HUES64 (cell line): ENCODE measurements at regions not wholly inside any gene's neighbourhood (a gene's known extent, or its start where the extent isn't known, plus 50 kb on each side); places are given as distances from the start of the nearest gene placed in this dataset.
"Not testable (repeated sequence)": the region's sequence is repeated elsewhere in the genome, so short reads cannot be mapped to it uniquely, and the experiment has no call there.

Experiments
- H3K27ac ChIP-seq: 2 replicates; pipeline ENCODE4 v1.7.0; 2013; ENCODE audit warnings: low read depth, low read length, inconsistent platforms
- H3K27me3 ChIP-seq: 2 replicates; pipeline ENCODE4 v1.6.1; 2013; ENCODE audit warnings: mild to moderate bottlenecking, low read length; ENCODE audit not compliant: insufficient read depth
- H3K36me3 ChIP-seq: 2 replicates; pipeline ENCODE4 v1.6.1; 2013; ENCODE audit warnings: mild to moderate bottlenecking, low read length; ENCODE audit not compliant: insufficient read depth
- H3K4me1 ChIP-seq: 2 replicates; pipeline ENCODE4 v1.6.1; 2013; ENCODE audit warnings: mild to moderate bottlenecking, low read length, moderate library complexity; ENCODE audit not compliant: insufficient read depth
- H3K4me3 ChIP-seq: 2 replicates; pipeline ENCODE4 v1.5.1; 2013; ENCODE audit warnings: mild to moderate bottlenecking, low read length, moderate library complexity
- H3K9ac ChIP-seq: 2 replicates; pipeline ENCODE4 v1.6.1; 2013; ENCODE audit warnings: mild to moderate bottlenecking, low read depth, low read length
- H3K9me3 ChIP-seq: 2 replicates; pipeline ENCODE4 v1.6.1; 2013; ENCODE audit warnings: low read depth, low read length; ENCODE audit not compliant: insufficient read depth
- WGBS: fragments of 150-250, 120-280 bp; methylation state at CpG from one replicate; pipeline ENCODE4 v1.1.7; 2013; ENCODE audit warnings: missing lambda C conversion rate; 5-methylcytosine and 5-hydroxymethylcytosine counted together

DNA sequence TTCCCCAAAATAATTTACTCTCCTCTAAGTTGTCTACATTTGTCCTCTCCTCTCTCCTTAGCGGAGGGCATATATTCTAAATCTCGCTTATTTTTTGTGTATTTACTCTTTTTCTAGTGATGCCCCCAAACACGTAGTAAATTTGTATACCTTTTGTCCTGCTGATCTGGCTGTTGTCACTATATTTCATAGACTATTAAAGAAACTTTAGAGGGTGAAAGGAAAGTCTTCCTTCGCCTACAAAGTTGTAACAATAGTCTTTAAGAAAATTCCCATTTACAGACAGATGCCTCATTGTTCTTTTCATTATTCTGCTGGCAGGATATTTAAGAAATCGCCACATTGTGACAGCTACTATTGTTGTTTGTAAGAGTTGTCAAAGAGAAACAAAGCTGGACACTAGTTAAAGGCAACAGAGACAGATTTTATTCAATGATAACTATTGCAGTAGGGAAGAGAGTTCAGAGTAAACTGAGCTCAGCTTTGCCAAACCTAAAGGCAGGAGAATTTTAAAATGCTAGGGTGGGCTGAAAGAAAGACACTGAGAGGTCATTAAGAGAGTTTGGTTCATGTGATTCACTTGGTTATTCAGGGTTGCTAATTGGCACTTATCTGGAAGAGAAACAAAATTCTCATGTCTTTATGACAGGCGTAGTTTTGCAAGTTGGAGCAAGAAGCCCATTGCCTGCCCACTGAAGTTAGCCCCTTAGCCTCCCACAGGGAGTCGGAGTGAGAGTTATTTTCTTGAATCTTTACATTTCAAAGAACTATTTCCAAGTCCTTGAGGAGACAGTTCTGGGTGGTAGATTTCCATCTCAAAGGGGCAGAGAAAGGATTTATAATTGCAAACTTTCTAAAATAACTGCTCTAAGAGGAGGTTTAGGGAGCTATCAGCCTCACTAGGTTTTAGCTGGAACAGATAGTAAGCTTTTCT, 1272.5 kb upstream of the SEL1L start:
- Histone ChIP-seq H3K9ac (no peak overlapping the region), H3K4me1 (peaks cover 19% of the 10 kb centered on the region), H3K9me3 (peaks cover 11% of the 10 kb centered on the region), H3K36me3 (no peaks in the 10 kb centered on the region), H3K27ac (no peak overlapping the region), H3K4me3 (no peak overlapping the region), H3K27me3 (peaks cover 32% of the 10 kb centered on the region)
- 72% methylated on average over 5 of the region's 7 CpGs for WGBS

DNA sequence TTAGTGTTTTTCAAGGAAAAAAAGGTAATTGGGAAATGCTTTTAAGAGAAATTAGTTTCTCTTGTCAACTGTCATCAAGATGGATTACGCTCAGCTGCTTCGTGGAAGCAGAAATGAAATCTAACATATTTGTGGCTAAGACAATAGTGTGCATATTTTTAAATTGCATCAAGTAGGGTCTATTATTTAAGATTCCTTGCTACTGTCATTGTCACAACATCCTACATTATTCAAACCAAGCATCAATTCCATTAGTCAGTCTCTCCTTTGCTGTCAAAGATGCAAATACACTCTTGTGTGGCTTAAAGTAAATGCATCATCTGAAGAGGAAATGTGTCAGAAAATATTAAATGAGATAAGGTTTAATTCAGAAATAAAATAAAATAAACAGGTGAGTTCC, 1277.6 kb upstream of the SEL1L start:
- no peaks in the 10 kb centered on the region for H3K9me3 ChIP-seq
- no peak overlapping the region for H3K9ac ChIP-seq
- peaks cover 9% of the 10 kb centered on the region for H3K4me1 ChIP-seq
- peaks cover 15% of the 10 kb centered on the region; the same call in 1 of the 2 replicates for H3K27me3 ChIP-seq
- H3K36me3 ChIP-seq: no peaks in the 10 kb centered on the region
- no peak overlapping the region for H3K27ac ChIP-seq
- H3K4me3 ChIP-seq: no peak overlapping the region
- WGBS: 95% methylated on average over 2 of the region's 2 CpGs

- H3K4me1 ChIP-seq, H3K27me3 ChIP-seq: not testable (repeated sequence)
- WGBS: 96% methylated on average over 28 of the region's 28 CpGs
These were observed 1280.7 kb upstream of the SEL1L start for GRCh38 chr14:82814339-82814738.

DNA sequence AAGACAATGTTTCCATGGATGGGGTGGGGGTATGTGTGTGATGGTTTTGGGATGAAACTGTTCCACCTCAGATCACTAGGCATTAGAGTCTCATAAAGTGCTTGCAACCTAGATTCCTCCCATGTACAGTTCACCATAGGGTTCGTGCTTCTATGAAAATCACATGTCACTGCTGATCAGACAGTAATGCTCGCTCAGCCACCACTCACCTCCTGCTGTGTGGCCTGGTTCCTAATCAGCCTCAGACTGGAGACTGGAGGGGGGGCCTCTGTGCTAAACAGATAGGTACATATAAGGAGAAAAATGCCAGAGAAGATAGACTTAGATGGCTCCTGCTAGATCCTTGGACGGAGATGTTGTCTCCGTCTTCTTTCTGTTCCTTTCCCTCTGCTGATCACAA, 1296.9 kb upstream of the SEL1L start:
- Histone ChIP-seq H3K4me3 (no peak overlapping the region), H3K27me3 (no peaks in the 10 kb centered on the region), H3K9me3 (no peaks in the 10 kb centered on the region), H3K4me1 (no peaks in the 10 kb centered on the region; the same call in 1 of the 2 replicates), H3K9ac (no peak overlapping the region), H3K27ac (no peak overlapping the region), H3K36me3 (no peaks in the 10 kb centered on the region)
- 90% methylated on average over 2 of the region's 4 CpGs for WGBS

More at GRCh38 chr14:82814339-82814738, 1280.7 kb upstream of the SEL1L start:
- not testable (repeated sequence) for H3K27ac ChIP-seq, H3K9me3 ChIP-seq, H3K4me3 ChIP-seq, H3K9ac ChIP-seq, H3K36me3 ChIP-seq

GRCh38 chr14:82836256-82836950, 1302.8 kb upstream of the SEL1L start:
- Histone ChIP-seq H3K4me1 (no peaks in the 10 kb centered on the region), H3K9me3 (no peaks in the 10 kb centered on the region), H3K27ac (no peak overlapping the region), H3K36me3 (no peaks in the 10 kb centered on the region), H3K27me3 (no peaks in the 10 kb centered on the region), H3K4me3 (no peak overlapping the region), H3K9ac (no peak overlapping the region)
- 95% methylated on average over 2 of the region's 5 CpGs for WGBS

DNA sequence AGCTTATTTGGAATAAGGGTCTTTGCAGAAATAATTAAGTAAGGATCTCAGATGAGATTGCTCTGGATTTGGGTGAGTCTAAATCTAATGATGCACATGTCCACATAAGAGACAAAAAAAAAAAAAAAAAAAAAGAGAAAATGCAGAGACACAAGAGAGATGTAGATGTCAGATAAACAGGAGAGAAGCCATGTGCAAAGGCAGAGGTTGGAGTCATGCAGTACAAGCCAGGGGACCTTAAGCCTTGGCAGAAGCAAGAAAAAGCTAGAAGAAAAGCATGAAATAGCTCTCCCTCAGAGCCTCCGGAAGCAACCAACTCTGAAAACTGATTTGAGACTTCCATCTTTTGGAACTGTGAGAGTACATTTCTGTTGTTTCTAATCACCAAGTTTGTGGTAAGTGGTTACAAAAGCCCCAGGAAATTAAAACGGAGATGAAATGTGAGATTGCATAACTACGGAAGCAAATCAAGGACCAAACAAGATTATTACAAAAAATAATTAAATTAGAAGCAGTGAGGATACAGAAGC, 1304.0 kb upstream of the SEL1L start:
- WGBS: 99% methylated on average over 2 of the region's 3 CpGs
- Histone ChIP-seq H3K9ac (no peak overlapping the region), H3K36me3 (no peaks in the 10 kb centered on the region), H3K4me1 (no peaks in the 10 kb centered on the region), H3K27me3 (no peaks in the 10 kb centered on the region), H3K4me3 (no peak overlapping the region), H3K9me3 (no peaks in the 10 kb centered on the region), H3K27ac (no peak overlapping the region)

DNA sequence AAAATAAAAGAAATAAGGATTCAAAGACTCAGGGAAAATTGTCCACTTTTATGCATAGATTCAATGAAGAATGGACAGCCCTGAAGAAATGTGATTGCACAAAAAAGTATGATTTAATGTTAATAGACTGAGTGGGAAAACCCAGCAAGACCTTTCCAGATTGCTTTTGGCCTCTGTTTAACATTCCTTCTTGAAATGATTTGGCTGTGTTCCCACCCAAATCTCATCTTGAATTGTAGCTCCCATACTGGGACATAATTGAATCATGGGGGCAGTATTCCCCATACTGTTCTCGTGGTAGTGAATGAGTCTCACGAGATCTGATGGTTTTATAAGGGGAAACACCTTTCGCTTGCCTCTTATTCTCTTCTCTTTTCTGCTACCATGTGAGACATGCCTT, 1316.9 kb upstream of the SEL1L start:
- Histone ChIP-seq H3K9ac (no peak overlapping the region), H3K4me3 (no peak overlapping the region), H3K36me3 (no peaks in the 10 kb centered on the region), H3K27me3 (no peaks in the 10 kb centered on the region), H3K9me3 (no peaks in the 10 kb centered on the region), H3K27ac (no peak overlapping the region), H3K4me1 (peaks cover 14% of the 10 kb centered on the region; the same call in 1 of the 2 replicates)
- 92% methylated on average over 3 of the region's 3 CpGs for WGBS

GRCh38 chr14:82854131-82854530, 1320.5 kb upstream of the SEL1L start:
- Histone ChIP-seq H3K36me3 (no peaks in the 10 kb centered on the region), H3K27me3 (no peaks in the 10 kb centered on the region), H3K4me1 (peaks cover 14% of the 10 kb centered on the region; the same call in 1 of the 2 replicates), H3K9ac (no peak overlapping the region), H3K9me3 (no peaks in the 10 kb centered on the region), H3K4me3 (no peak overlapping the region), H3K27ac (no peak overlapping the region)
- WGBS: 75% methylated on average over 2 of the region's 4 CpGs

GRCh38 chr14:82854901-82855300, 1321.2 kb upstream of the SEL1L start:
- no peak overlapping the region for H3K4me3 ChIP-seq
- H3K9me3 ChIP-seq: no peaks in the 10 kb centered on the region
- H3K27me3 ChIP-seq: no peaks in the 10 kb centered on the region
- H3K4me1 ChIP-seq: peaks cover 14% of the 10 kb centered on the region; the same call in 1 of the 2 replicates
- no peak overlapping the region for H3K9ac ChIP-seq
- WGBS: 59% methylated on average over 1 of the region's 1 CpG
- no peak overlapping the region for H3K27ac ChIP-seq
- H3K36me3 ChIP-seq: no peaks in the 10 kb centered on the region

DNA sequence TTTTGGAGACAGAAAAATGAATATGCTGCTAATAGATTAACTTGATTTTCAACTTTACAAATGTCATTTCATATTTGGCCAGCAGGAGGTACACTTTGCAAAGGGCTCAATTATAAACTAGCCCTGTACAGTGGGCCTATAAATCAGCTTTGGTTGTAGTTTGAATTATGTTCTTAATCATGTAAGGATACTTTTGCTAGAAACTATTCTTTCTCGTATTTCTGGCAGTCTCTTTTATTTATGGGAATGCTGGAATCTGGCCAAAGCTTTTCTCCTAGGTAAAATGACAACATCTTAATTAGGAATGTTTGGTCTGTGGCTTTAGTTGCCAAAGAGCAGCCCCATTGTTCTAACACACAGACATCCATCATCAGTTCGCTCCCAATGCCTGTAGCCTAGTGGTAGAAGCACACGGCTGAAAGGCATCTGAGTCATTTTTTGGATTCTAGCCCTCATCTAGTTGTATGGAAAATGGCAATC, 1322.3 kb upstream of the SEL1L start:
- H3K9me3 ChIP-seq: no peaks in the 10 kb centered on the region
- no peaks in the 10 kb centered on the region for H3K27me3 ChIP-seq
- no peak overlapping the region for H3K9ac ChIP-seq
- no peak overlapping the region for H3K27ac ChIP-seq
- H3K4me3 ChIP-seq: no peak overlapping the region
- H3K36me3 ChIP-seq: no peaks in the 10 kb centered on the region
- WGBS: 78% methylated on average over 3 of the region's 3 CpGs
- peaks cover 14% of the 10 kb centered on the region; the same call in 1 of the 2 replicates for H3K4me1 ChIP-seq

DNA sequence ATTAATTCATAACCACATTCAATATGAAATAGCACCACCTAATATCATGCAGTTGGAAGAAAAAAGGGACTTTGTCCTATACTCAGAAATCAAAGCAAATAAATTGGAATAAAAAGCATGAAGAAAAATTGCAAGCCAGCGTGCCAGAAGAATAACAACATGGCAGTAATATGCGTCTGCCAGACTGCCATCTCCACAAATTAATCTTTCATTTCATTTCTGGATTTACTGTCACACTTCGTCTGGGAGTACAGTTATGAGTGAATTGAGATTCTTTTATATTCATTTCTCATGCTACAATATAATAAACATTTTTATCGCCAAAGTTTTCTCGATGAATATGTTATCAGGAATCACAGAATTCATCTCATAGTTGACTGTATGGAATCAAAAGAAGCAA, 1327.7 kb upstream of the SEL1L start:
- Histone ChIP-seq H3K36me3 (no peaks in the 10 kb centered on the region), H3K9me3 (no peaks in the 10 kb centered on the region), H3K27ac (no peak overlapping the region), H3K4me3 (no peak overlapping the region), H3K9ac (no peak overlapping the region), H3K4me1 (no peaks in the 10 kb centered on the region), H3K27me3 (no peaks in the 10 kb centered on the region)
- WGBS: 95% methylated on average over 2 of the region's 5 CpGs
